ENCODE measurements at regions not wholly inside any gene's neighbourhood (a gene's known extent, or its start where the extent isn't known, plus 50 kb on each side); places are given as distances from the start of the nearest gene placed in this dataset.

GRCh38 chr6:126091466-126091865 lies 105.1 kb downstream of the TRMT11 start:
- DNase-seq (ENCODE audit: low spot score) = no peak

DNA sequence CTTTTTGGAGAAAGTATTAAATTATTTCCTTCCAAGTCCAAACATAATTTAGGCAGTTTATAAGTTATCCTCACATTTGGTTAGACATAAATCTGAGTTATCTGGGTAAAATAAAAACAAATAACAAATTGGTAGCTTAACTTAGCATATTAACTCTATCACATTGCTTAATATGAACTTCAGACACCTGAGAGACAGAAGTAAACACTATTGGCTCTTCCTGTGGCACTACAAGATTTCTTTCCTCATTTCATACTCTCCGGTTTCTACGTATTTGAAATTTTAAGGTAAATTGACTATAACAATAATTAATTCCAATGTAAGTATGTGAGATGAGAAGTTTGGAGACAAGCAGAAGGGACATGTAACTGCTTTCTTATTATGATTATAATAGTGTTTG lies 106.8 kb downstream of the TRMT11 start:
- DNase-seq (ENCODE audit: low spot score) = no peak

GRCh38 chr6:126094411-126094810 lies 108.1 kb downstream of the TRMT11 start:
- no peak for DNase-seq (ENCODE audit: low spot score)

DNA sequence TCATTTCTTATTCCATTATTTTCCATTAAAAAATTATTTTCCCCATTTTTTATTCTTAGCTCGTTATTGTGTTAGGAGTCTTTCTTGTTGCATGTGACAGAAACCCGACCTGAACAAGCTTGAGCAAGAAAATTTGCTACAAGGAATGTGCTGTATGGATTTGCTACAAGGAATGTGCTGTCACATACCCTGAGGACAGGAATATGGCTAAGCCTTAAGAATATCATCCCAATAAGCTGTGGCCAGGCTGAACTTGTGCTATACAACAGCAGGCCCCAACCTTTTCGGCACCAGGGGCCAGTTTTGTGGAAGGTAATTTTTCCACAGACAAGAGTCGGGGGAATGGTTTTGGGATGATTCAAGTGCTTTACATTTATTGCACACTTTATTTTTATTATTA lies 114.0 kb downstream of the TRMT11 start:
- no peak for DNase-seq (ENCODE audit: low spot score)

DNA sequence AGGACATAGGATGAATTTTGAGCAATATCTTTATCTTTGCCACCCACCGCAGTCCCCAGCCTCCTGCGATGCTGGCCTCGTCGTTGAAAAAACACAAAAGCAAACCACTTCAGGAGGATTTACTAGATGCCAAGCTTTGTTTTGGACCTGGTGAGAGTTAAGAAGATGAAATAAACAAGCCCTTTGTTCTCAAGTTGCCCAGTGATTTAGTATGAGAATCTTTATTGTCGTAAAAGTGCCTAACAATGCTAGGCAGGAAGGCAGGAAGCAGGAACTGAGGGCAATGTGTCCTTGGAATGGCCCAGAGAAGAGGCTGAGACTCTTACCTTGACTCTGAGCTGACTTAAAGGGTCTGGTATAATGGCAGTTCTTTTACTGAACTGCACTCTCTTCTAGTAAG lies 116.0 kb downstream of the TRMT11 start:
- no peak for DNase-seq (ENCODE audit: low spot score)

DNA sequence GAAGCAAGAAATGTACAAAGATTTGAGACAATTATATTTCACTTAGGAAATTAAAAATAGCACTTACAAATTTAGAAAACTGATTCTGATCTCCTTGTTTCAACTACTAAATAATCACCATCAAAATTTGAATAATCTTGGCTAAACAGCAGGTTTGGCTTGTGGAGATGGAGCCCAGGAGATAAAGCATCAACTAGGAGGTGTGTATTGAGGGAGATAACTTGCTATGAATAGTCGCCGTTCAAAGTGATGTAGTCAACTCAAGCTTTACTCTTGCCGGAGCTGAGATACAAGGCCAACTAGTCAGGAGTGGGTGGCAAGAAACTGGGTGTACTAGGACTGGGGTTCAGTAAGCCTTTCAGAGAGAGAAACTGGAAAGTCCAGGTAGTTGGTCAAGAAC lies 117.7 kb downstream of the TRMT11 start:
- no peak for DNase-seq (ENCODE audit: low spot score)

- no peak for DNase-seq (ENCODE audit: low spot score)
Observed at GRCh38 chr6:126107475-126108166, 121.3 kb downstream of the TRMT11 start.

- no peak for DNase-seq (ENCODE audit: low spot score)
Observed at GRCh38 chr6:126110512-126111270, 124.4 kb downstream of the TRMT11 start.

DNA sequence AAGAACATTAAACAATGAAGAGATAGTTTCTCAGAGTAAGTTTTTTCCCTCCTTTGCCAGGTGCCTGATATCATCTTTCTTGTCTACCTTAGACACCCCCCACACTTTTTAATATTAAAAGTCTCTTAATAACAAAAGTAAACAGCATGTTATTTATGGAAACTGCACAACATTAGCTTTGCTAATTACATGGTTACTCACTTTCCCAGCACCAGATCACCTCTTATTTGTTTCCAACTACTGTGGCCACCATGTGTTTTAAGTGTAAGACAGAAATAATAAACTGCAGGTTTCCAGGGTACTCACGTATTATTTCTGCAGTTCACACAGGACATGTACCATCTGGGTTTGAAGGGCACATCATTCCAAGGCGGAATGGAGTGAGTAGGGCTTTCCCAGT lies 125.0 kb downstream of the TRMT11 start:
- DNase-seq (ENCODE audit: low spot score) = no peak

DNA sequence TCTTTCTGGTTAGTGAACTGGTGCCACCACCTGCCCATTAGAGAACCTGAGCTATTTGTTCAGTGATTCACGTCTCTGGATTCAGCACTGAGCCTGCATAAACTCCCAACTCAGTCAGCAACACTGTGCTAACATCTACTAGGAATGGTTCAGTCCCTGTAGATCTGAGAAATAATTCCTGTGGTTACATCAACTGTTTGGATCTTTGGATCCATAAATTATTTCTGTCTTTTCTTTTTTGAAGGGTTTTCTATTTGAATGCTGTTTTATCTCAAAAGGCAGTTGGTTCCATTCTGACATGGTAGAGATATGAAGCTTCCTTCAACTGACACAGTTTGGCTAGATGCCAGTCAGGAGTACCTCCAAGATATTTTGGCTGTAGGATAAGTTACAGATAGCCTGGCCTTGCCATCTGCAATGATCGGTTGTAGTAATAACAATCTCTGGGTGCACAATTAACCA lies 125.9 kb downstream of the TRMT11 start:
- DNase-seq (ENCODE audit: low spot score) = no peak

DNA sequence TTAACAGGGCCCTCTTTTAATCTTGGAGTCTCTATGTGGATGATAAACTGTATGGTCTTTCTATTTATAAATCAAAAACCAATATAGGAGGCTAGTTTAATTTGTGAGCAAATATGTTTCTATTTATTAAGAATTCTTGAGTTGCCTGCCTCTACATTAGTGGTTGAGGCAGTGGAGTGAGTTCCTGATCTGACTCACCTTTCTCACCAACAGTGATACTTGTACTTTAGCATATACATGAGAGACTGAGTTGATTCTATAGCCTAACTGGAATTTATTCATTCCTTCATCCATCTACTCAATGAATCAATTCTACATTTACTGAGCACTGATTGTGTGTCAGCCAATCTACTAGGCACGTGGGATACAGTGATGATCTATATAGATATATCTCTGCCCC lies 126.9 kb downstream of the TRMT11 start:
- no peak for DNase-seq (ENCODE audit: low spot score)

GRCh38 chr6:126117251-126117650 lies 130.9 kb downstream of the TRMT11 start:
- no peak for DNase-seq (ENCODE audit: low spot score)

DNA sequence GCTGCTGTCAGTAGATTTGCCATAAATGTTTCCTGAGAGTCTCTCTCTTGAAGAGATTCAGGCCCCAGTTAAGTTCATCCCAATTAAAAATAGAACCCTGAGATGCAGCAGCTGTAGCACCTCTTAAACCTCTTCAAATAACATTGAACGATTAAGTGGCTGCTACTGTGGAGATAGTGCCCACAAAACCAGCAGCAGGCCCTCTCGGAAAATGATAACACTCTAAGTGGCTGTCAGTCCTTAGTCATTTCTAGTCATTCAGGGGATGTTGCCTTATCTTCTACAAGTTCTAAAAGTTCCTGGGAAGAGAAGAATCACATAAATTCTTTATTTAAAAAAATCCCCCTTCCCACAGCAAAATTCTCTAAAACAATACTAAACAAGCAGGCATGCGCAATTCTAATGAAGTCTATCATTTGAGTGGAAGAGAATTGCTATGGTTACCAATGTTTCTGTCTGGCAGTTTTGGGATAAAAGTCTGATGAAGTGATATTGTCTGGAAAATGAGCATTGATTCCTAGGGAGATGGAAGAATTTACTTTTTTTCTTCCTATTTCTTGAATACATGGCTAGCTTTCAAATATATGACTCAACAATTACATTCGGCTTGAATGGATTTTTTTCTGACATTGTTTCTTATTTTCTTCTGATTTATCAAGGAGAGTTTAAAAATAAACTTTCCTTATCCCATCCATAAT lies 131.9 kb downstream of the TRMT11 start:
- no peak for DNase-seq (ENCODE audit: low spot score)

DNA sequence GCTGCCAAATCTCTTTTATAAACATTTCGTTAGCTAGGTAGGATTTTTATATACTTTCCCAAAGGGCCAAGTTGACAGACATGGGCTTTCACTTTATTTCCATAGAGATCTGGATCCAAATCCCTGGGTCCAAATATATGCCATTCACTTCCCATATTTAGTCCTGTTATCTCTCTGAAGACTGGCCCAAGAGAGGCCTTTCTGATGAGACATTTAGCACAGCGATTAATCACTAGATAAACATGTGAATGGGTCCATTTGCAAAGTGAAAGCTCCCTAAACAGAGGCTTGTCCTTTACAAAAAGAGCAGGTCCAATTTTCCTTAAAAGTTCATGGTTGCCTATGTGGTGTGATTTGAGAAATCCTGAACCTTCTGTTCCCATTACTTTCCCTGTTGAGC lies 132.6 kb downstream of the TRMT11 start:
- DNase-seq (ENCODE audit: low spot score) = no peak

DNA sequence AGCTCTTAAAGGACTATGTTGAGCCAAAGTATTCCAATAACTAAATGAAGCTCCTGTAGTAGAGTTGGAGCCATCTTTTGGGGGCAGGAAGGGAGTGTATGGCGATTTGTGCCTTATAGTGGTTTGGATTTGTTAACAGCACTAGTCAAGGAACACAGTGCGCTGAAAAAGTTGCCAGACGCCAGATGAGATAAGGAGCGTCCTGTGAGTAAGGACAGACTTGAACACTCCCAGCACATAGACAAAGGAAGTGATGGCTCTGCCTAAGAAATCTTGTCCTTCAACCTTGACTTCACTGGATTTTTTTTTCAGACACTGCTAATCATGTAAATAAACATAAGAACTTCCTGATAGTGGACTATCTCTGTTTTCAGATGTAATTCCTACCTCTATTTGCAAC lies 136.9 kb downstream of the TRMT11 start:
- DNase-seq (ENCODE audit: low spot score) = no peak

DNA sequence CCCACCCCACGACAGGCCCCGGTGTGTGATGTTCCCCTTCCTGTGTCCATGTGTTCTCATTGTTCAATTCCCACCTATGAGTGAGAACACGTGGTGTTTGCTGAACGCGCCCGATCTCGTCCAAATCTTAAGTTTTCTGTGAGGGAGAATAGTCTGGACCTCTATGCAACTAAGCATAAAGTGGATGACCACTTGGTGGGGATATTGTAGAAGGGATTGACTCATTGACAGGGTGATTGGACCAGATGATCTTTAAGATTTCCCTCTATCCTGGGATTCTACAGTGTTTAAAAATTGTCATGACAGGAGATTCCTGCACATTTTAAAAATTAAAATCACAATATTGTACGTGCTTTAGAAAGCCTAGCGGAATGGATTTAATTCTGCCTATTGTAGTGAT lies 141.3 kb downstream of the TRMT11 start:
- no peak for DNase-seq (ENCODE audit: low spot score)

- no peak for DNase-seq (ENCODE audit: low spot score)
Observed at GRCh38 chr6:126131246-126131645, 144.9 kb downstream of the TRMT11 start.

DNA sequence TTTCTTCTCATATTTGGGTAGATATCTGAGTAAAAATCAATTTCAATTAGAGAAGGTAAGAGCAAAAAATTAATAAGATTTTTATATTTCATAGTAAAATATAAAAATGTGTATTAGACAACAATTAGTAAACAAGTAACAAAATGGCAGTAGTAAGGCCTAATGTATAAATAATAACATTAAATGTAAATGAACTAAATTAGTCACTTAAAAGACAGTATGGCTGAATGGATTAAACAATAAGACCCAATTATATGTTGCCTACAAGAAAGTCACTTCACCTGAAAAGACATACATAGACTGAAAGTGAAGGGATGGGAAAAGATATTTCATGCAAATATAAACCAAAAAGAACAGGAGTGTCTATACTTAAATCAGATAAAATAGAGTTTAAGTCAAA lies 147.6 kb downstream of the TRMT11 start:
- DNase-seq (ENCODE audit: low spot score) = no peak

- no peak for DNase-seq (ENCODE audit: low spot score)
Observed at GRCh38 chr6:126134491-126134890, 148.2 kb downstream of the TRMT11 start.

GRCh38 chr6:126140015-126140414 lies 153.7 kb downstream of the TRMT11 start:
- no peak for DNase-seq (ENCODE audit: low spot score)

DNA sequence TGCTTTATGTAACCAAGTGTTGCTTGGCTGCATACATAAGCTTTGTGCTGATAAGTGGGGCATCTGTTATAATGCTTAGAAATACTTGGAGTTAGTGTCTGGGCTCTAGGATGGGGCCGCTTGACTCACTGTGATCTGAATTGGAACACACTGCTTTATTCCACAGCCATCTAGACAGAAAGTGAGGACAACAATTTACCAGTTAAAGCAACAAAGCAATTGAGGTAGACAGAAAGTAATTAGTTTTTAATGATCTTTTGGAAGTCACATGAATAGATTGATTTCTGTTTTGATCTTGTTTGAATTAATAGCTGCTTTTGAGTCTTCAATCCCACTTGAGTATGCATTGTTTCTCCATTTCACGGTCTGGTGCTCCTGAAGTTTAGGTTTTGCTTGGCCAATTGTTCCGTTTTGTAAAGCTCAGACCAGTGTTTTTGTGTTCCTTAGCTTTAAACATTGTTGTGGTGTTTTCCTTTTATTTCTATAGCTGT lies 157.5 kb downstream of the TRMT11 start:
- no peak for DNase-seq (ENCODE audit: low spot score)

DNA sequence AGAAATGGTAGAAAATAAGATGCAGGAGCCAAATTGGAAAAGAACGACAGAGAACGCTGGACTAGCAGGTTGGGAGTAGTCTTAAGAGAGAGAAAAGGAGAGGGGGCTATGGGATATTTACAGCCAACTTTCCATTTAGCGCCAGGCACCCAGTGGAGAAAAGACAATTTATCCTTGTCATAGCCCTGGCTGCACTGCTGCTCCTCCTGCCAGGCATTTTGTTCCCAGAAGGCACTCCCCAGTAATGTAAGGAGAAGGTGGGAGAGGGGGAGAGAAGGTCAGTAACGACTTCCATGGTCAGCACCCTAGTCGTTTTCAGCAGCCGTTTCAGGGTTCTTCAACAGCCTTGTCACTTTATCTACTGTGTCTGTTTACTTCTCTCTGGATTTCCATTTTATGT lies 159.0 kb downstream of the TRMT11 start:
- DNase-seq (ENCODE audit: low spot score) = no peak

Data from H4 (cell line).